CD14-positive monocyte (primary cell): ENCODE measurements at regions not wholly inside any gene's neighbourhood (a gene's known extent, or its start where the extent isn't known, plus 50 kb on each side); places are given as distances from the start of the nearest gene placed in this dataset.

Experiments used
- DNase-seq, 3 donors: peaks; one replicate each; pipeline ENCODE4 v3.0.0-alpha.2; 2011 to 2022
- H2AFZ ChIP-seq: 2 replicates; pipeline ENCODE4 v1.6.0; 2012; ENCODE audit warnings: mild to moderate bottlenecking, low read depth, low read length, inconsistent platforms; ENCODE audit not compliant: insufficient read depth, poor library complexity, severe bottlenecking
- H3K27ac ChIP-seq, 2 donors: 1 replicate in 1 of 2; 2 replicates in 1 of 2; pipeline ENCODE4 v1.5.1; 2012 to 2013; ENCODE audit warnings: low read length in 2 of 2, control low read depth in 1 of 2, inconsistent platforms in 1 of 2, low read depth in 1 of 2, mild to moderate bottlenecking in 1 of 2
- H3K27me3 ChIP-seq, 2 donors: one replicate each; pipeline versions ENCODE4 v1.6.0 to v1.6.1; 2011 to 2013; ENCODE audit warnings: low read length in 2 of 2; ENCODE audit not compliant: control insufficient read depth in 2 of 2, insufficient read depth in 2 of 2
- H3K36me3 ChIP-seq, 2 donors: replicated peaks in 1 of 2; 1 replicate in 1 of 2; 2 replicates in 1 of 2; pipeline versions ENCODE4 v1.5.1 to v1.6.1; 2012 to 2013; ENCODE audit warnings: low read length in 2 of 2, control low read depth in 1 of 2, inconsistent platforms in 1 of 2, mild to moderate bottlenecking in 1 of 2; ENCODE audit not compliant: insufficient read depth in 2 of 2, control insufficient read depth in 1 of 2
- H3K4me1 ChIP-seq, 2 donors: 1 replicate in 1 of 2; 2 replicates in 1 of 2; pipeline versions ENCODE4 v1.5.1 to v1.6.1; 2012 to 2013; ENCODE audit warnings: low read length in 2 of 2, control low read depth in 1 of 2, inconsistent platforms in 1 of 2, mild to moderate bottlenecking in 1 of 2, moderate library complexity in 1 of 2; ENCODE audit not compliant: insufficient read depth in 2 of 2, control insufficient read depth in 1 of 2
- H3K4me2 ChIP-seq: replicated peaks from 2 replicates; pipeline ENCODE3; 2012; ENCODE audit warnings: low read length, moderate library complexity, mild to moderate bottlenecking; ENCODE audit not compliant: poor library complexity, severe bottlenecking; ENCODE audit errors: extremely low read depth
- H3K4me3 ChIP-seq, 3 experiments: fragments of 200-600 bp in 1 of 3; sonication (generic) in 1 of 3; replicated peaks in 1 of 3; 1 replicate in 2 of 3; 2 replicates in 1 of 3; pipeline ENCODE4 v1.5.1; 2011 to 2013; ENCODE audit warnings: low read length in 3 of 3, mild to moderate bottlenecking in 3 of 3, control low read depth in 2 of 3, low read depth in 2 of 3, inconsistent platforms in 1 of 3, moderate library complexity in 1 of 3
- H3K79me2 ChIP-seq: 2 replicates; pipeline ENCODE4 v1.6.0; 2012; ENCODE audit warnings: mild to moderate bottlenecking, control low read depth, inconsistent platforms, low read length, moderate library complexity; ENCODE audit not compliant: insufficient read depth
- H3K9ac ChIP-seq: 2 replicates; pipeline ENCODE4 v1.6.0; 2017; ENCODE audit warnings: low read length, mild to moderate bottlenecking; ENCODE audit not compliant: insufficient read depth, poor library complexity, severe bottlenecking
- H3K9me3 ChIP-seq, 2 donors: replicated peaks in 1 of 2; 1 replicate in 1 of 2; 2 replicates in 1 of 2; pipeline versions ENCODE4 v1.5.1 to v1.6.1; 2012 to 2013; ENCODE audit warnings: low read length in 2 of 2, control low read depth in 1 of 2; ENCODE audit not compliant: control insufficient read depth in 1 of 2, insufficient read depth in 1 of 2
- H4K20me1 ChIP-seq: 2 replicates; pipeline ENCODE4 v1.6.0; 2012; ENCODE audit warnings: mild to moderate bottlenecking, low read length, control low read depth, moderate library complexity; ENCODE audit not compliant: insufficient read depth
- H3K27ac Mint-ChIP-seq, 7 donors: one replicate each; pipeline ENCODE4 v1.8.0; 2020; ENCODE audit warnings: mild to moderate bottlenecking in 7 of 7, mixed read lengths in 7 of 7, moderate library complexity in 6 of 7, inconsistent platforms in 2 of 7
- H3K27me3 Mint-ChIP-seq, 3 donors: one replicate each; pipeline ENCODE4 v1.8.0; 2021 to 2022; ENCODE audit warnings: low read depth in 3 of 3, mild to moderate bottlenecking in 3 of 3, mixed read lengths in 3 of 3, moderate library complexity in 3 of 3, inconsistent platforms in 1 of 3
- H3K36me3 Mint-ChIP-seq, 2 donors: one replicate each; pipeline ENCODE4 v1.8.0; 2020; ENCODE audit warnings: mixed read lengths in 2 of 2, inconsistent platforms in 1 of 2, mild to moderate bottlenecking in 1 of 2
- H3K4me1 Mint-ChIP-seq: one replicate; pipeline ENCODE4 v1.8.0; 2020; ENCODE audit warnings: mild to moderate bottlenecking, mixed read lengths
- H3K4me3 Mint-ChIP-seq, 2 donors: one replicate each; pipeline ENCODE4 v1.8.0; 2020; ENCODE audit warnings: mild to moderate bottlenecking in 2 of 2, mixed read lengths in 2 of 2, moderate library complexity in 1 of 2
- H3K9me3 Mint-ChIP-seq, 7 donors: one replicate each; pipeline ENCODE4 v1.8.0; 2020 to 2022; ENCODE audit warnings: mixed read lengths in 7 of 7, mild to moderate bottlenecking in 6 of 7, moderate library complexity in 6 of 7, inconsistent platforms in 2 of 7
- CTCF ChIP-seq: fragments of 200-600 bp; IDR thresholded peaks from one replicate; pipeline ENCODE4 v1.8.0; 2022; ENCODE audit warnings: antibody characterized with exemption, mild to moderate bottlenecking
- whole genome bisulfite sequencing: methylation state at CpG from one replicate; pipeline ENCODE4 v1.1.5; 2013; ENCODE audit warnings: missing lambda C conversion rate; ENCODE audit not compliant: insufficient coverage; 5-methylcytosine and 5-hydroxymethylcytosine counted together
- intact Hi-C, 2 donors: fragments of 100-400 bp; cut with micrococcal nuclease; formaldehyde crosslinking; loops; one replicate each; pipeline versions ENCODE4 v1.15.0 to v1.15.1; 2023

- no peak for TF ChIP-seq CTCF
- Histone ChIP-seq H3K4me2 (no peak overlapping the region), H3K4me1 (no peaks in the 10 kb centered on the region), H3K36me3 (no peaks in the 10 kb centered on the region), H3K9me3 (peaks cover 14 to 16% of the 10 kb centered on the region in 2 donors), H2AFZ (no peak overlapping the region), H3K27me3 (no peaks in the 10 kb centered on the region), H3K79me2 (no peaks in the 10 kb centered on the region), H3K4me3 (no peak overlapping the region), H4K20me1 (no peaks in the 10 kb centered on the region), H3K9ac (no peak overlapping the region), H3K27ac (no peak overlapping the region)
- WGBS, result 80% methylated on average over 2 of the region's 4 CpGs
- Mint-ChIP-seq H3K4me1 (no peaks in the 10 kb centered on the region), H3K27me3 (no peaks in the 10 kb centered on the region), H3K27ac (no peak overlapping the region), H3K9me3 (peaks cover 13 to 18% (median 15%) of the 10 kb centered on the region in 7 donors), H3K4me3 (no peak overlapping the region), H3K36me3 (no peaks in the 10 kb centered on the region)
- no peak for DNase-seq
- intact Hi-C loops, result no loop called here
Observed at GRCh38 chr1:219342836-219343235, 169.2 kb downstream of the LYPLAL1 start.

DNA sequence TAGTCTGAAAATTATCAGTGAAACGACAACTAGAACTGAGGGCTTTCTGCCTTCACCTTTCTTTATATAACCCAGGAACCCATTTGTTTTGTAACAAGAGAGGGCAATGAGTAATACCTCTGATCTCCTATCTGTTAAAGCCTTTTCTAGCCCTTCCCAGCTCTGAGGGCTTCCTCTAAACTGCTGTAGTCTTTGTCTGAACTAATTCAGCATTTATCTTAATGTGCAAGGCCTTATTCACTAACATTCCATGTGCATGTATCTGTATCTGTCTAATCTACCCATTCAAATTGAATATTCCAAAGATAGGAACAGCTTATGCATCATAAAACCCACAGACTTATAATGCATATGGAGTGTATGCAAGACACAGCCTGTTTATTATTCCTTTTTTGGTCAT is 167.1 kb downstream of the LYPLAL1 start:
- Histone ChIP-seq H4K20me1 (no peaks in the 10 kb centered on the region), H3K27ac (no peak overlapping the region), H3K79me2 (no peaks in the 10 kb centered on the region), H3K9me3 (peaks cover 4 to 6% of the 10 kb centered on the region in 2 donors), H3K4me2 (no peak overlapping the region), H3K4me3 (no peak overlapping the region), H3K36me3 (no peaks in the 10 kb centered on the region), H2AFZ (no peak overlapping the region), H3K27me3 (no peaks in the 10 kb centered on the region), H3K4me1 (no peaks in the 10 kb centered on the region), H3K9ac (no peak overlapping the region)
- Mint-ChIP-seq H3K9me3 (peaks cover 3 to 12% (median 4%) of the 10 kb centered on the region in 7 donors), H3K4me1 (no peaks in the 10 kb centered on the region), H3K27ac (no peak overlapping the region), H3K36me3 (no peaks in the 10 kb centered on the region), H3K4me3 (no peak overlapping the region), H3K27me3 (no peaks in the 10 kb centered on the region)
- no CpG with 5 or more reads among the region's 1 CpG for WGBS
- intact Hi-C loops, result no loop called here
- TF ChIP-seq CTCF, result no peak
- DNase-seq, result no peak
